Ishikawa (cell line): ENCODE measurements at regions not wholly inside any gene's neighbourhood (a gene's known extent, or its start where the extent isn't known, plus 50 kb on each side); places are given as distances from the start of the nearest gene placed in this dataset.
A peak's percentile ranks its signal among the peaks of the same experiment; 100 is the strongest.

ENCODE experiments used
- EGR1 ChIP-seq: IDR thresholded peaks from 2 replicates; pipeline ENCODE4 v1.6.1; 2012
- EP300 ChIP-seq: IDR thresholded peaks from 2 replicates; pipeline ENCODE4 v1.6.1; 2012; ENCODE audit warnings: borderline replicate concordance
- FOXM1 ChIP-seq: IDR thresholded peaks from 2 replicates; pipeline ENCODE4 v1.6.1; 2012; ENCODE audit warnings: low read depth, borderline replicate concordance
- MAX ChIP-seq: IDR thresholded peaks from 2 replicates; pipeline ENCODE4 v1.6.1; 2012
- NFIC ChIP-seq: IDR thresholded peaks from 2 replicates; pipeline ENCODE4 v1.6.1; 2012
- RAD21 ChIP-seq: IDR thresholded peaks from 2 replicates; pipeline ENCODE4 v1.6.1; 2012; ENCODE audit warnings: low read depth
- REST ChIP-seq: IDR thresholded peaks from 2 replicates; pipeline ENCODE4 v1.6.1; 2012; ENCODE audit warnings: low read depth, mild to moderate bottlenecking
- TAF1 ChIP-seq: IDR thresholded peaks from 2 replicates; pipeline ENCODE4 v1.6.1; 2012; ENCODE audit warnings: low read depth, mild to moderate bottlenecking
- TCF12 ChIP-seq: IDR thresholded peaks from 2 replicates; pipeline ENCODE4 v1.6.1; 2012; ENCODE audit warnings: low read depth
- YY1 ChIP-seq: IDR thresholded peaks from 2 replicates; pipeline ENCODE4 v1.6.1; 2012; ENCODE audit warnings: low read depth
- ZBTB7A ChIP-seq: IDR thresholded peaks from 2 replicates; pipeline ENCODE4 v1.6.1; 2012; ENCODE audit warnings: low read depth

GRCh38 chr11:112321501-112322172, 61.0 kb upstream of the PLET1 start:
- peak; percentile 100 for TF ChIP-seq NFIC
- TF ChIP-seq REST = 0 out of 2 replicates have a peak, but pooled peaks have one; percentile 16
- peak; percentile 97 for TF ChIP-seq EP300
- no peak for TF ChIP-seq EGR1
- TF ChIP-seq TAF1 = no peak
- TF ChIP-seq YY1 = peak; percentile 71
- peak; percentile 84 for TF ChIP-seq MAX
- peak; percentile 95 for TF ChIP-seq FOXM1
- TF ChIP-seq RAD21 = 0 out of 2 replicates have a peak, but pooled peaks have one; percentile 27
- peak; percentile 100 for TF ChIP-seq TCF12
- TF ChIP-seq ZBTB7A = no peak
